ENCODE measurements at regions not wholly inside any gene's neighbourhood (a gene's known extent, or its start where the extent isn't known, plus 50 kb on each side); places are given as distances from the start of the nearest gene placed in this dataset.

GRCh38 chr3:66904336-66904735, 93.8 kb upstream of the KBTBD8 start:
- H3K4me3 Mint-ChIP-seq = no peak overlapping the region
- H3K27ac ChIP-seq = no peak overlapping the region
- no peak overlapping the region for H2AFZ ChIP-seq (replicated peaks)
- H3K9ac ChIP-seq = no peak overlapping the region
- H3K9me3 Mint-ChIP-seq = peaks cover 40% of the 10 kb centered on the region
- peaks cover 10% of the 10 kb centered on the region for H3K9me3 ChIP-seq (ENCODE audit: low read depth)
- no peaks in the 10 kb centered on the region for H3K4me1 ChIP-seq
- no peaks in the 10 kb centered on the region for H3K27me3 Mint-ChIP-seq (ENCODE audit: insufficient read depth, low read depth)
- H3K36me3 Mint-ChIP-seq = peaks cover 2% of the 10 kb centered on the region
- no peaks in the 10 kb centered on the region for H3K36me3 ChIP-seq
- H3K4me3 ChIP-seq = no peak overlapping the region
- H3F3A ChIP-seq (ENCODE audit: low read depth) = no peaks in the 10 kb centered on the region
- no peaks in the 10 kb centered on the region for H4K20me1 ChIP-seq (ENCODE audit: low read depth)
- no peak overlapping the region for H3K4me2 ChIP-seq
- H3K27me3 ChIP-seq = no peaks in the 10 kb centered on the region
- no peaks in the 10 kb centered on the region for H3K79me2 ChIP-seq (ENCODE audit: low read depth)
- no peak for TF ChIP-seq EZH2 (IDR thresholded peaks at IDR 0.05)
- TF ChIP-seq EZH2phosphoT487 (IDR thresholded peaks at IDR 0.05) = no peak
- TF ChIP-seq CTCF (IDR thresholded peaks at IDR 0.05) = no peak
- no peak overlapping the region for H3K27ac Mint-ChIP-seq
- H3K4me1 Mint-ChIP-seq = peaks cover 8% of the 10 kb centered on the region
- no peak for DNase-seq (ENCODE audit: low spot score)

GRCh38 chr3:66904831-66905493, 93.1 kb upstream of the KBTBD8 start:
- Histone ChIP-seq H3K4me3 (no peak overlapping the region), H3K27me3 (no peaks in the 10 kb centered on the region), H3F3A (ENCODE audit: low read depth) (no peaks in the 10 kb centered on the region), H3K79me2 (ENCODE audit: low read depth) (no peaks in the 10 kb centered on the region), H3K4me2 (no peak overlapping the region), H4K20me1 (ENCODE audit: low read depth) (no peaks in the 10 kb centered on the region), H3K27ac (no peak overlapping the region), H2AFZ (replicated peaks) (no peak overlapping the region), H3K4me1 (no peaks in the 10 kb centered on the region), H3K9me3 (ENCODE audit: low read depth) (peaks cover 7% of the 10 kb centered on the region), H3K9ac (no peak overlapping the region), H3K36me3 (no peaks in the 10 kb centered on the region)
- Mint-ChIP-seq H3K4me3 (no peak overlapping the region), H3K36me3 (peaks cover 2% of the 10 kb centered on the region), H3K27ac (no peak overlapping the region), H3K4me1 (peaks cover 8% of the 10 kb centered on the region), H3K9me3 (peaks cover 34% of the 10 kb centered on the region), H3K27me3 (ENCODE audit: insufficient read depth, low read depth) (no peaks in the 10 kb centered on the region)
- DNase-seq (ENCODE audit: low spot score) = no peak
- no peak for TF ChIP-seq EZH2phosphoT487 (IDR thresholded peaks at IDR 0.05)
- no peak for TF ChIP-seq EZH2 (IDR thresholded peaks at IDR 0.05)
- TF ChIP-seq CTCF (IDR thresholded peaks at IDR 0.05) = no peak

GRCh38 chr3:66907136-66907535, 91.0 kb upstream of the KBTBD8 start:
- Histone ChIP-seq H3K4me2 (no peak overlapping the region), H3K9ac (no peak overlapping the region), H3K79me2 (ENCODE audit: low read depth) (no peaks in the 10 kb centered on the region), H3K27me3 (no peaks in the 10 kb centered on the region), H3K4me3 (no peak overlapping the region), H2AFZ (replicated peaks) (no peak overlapping the region), H3K4me1 (no peaks in the 10 kb centered on the region), H3K27ac (no peak overlapping the region), H3K9me3 (ENCODE audit: low read depth) (no peaks in the 10 kb centered on the region), H3F3A (ENCODE audit: low read depth) (no peaks in the 10 kb centered on the region), H3K36me3 (no peaks in the 10 kb centered on the region), H4K20me1 (ENCODE audit: low read depth) (no peaks in the 10 kb centered on the region)
- H3K36me3 Mint-ChIP-seq = no peaks in the 10 kb centered on the region
- no peak overlapping the region for H3K4me3 Mint-ChIP-seq
- peaks cover 8% of the 10 kb centered on the region for H3K4me1 Mint-ChIP-seq
- no peaks in the 10 kb centered on the region for H3K27me3 Mint-ChIP-seq (ENCODE audit: insufficient read depth, low read depth)
- TF ChIP-seq CTCF (IDR thresholded peaks at IDR 0.05) (no peak), EZH2phosphoT487 (IDR thresholded peaks at IDR 0.05) (no peak), EZH2 (IDR thresholded peaks at IDR 0.05) (no peak)
- no peak overlapping the region for H3K27ac Mint-ChIP-seq
- no peak for DNase-seq (ENCODE audit: low spot score)
- H3K9me3 Mint-ChIP-seq = peaks cover 20% of the 10 kb centered on the region

All from neural progenitor cell (in vitro differentiated cells).